Activated T-helper 1 cell treated with anti-CD3 and anti-CD28 coated beads, Interleukin-2, amount 50 U/mL, for 16 hours (primary cell): ENCODE measurements at regions not wholly inside any gene's neighbourhood (a gene's known extent, or its start where the extent isn't known, plus 50 kb on each side); places are given as distances from the start of the nearest gene placed in this dataset.

Experiments used
- DNase-seq, 2 donors: peaks; one replicate each; pipeline ENCODE4 v3.0.0-alpha.2; 2020; ENCODE audit warnings: low read depth in 1 of 2, low spot score in 1 of 2

DNA sequence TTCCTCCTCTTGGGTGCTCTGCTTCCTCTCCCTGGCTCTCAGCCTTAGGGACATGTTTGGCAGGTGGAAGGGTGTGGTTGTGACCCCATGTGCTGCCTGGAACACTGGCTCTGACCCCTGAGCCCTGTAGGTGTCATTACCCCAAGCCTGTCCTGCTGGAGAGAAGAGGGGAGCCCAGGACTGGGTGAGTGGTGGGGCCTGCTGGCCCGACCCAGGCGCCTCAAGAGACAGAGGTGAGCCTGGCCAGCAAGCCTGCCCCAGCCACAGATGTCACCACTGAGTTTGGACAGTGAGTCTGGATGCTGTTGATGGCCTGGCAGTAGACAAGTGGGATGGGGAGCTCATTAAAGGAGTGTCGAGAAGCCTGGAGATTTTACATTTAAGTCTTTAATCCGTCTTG lies 1112.2 kb downstream of the BRD1 start:
- no peak for DNase-seq

DNA sequence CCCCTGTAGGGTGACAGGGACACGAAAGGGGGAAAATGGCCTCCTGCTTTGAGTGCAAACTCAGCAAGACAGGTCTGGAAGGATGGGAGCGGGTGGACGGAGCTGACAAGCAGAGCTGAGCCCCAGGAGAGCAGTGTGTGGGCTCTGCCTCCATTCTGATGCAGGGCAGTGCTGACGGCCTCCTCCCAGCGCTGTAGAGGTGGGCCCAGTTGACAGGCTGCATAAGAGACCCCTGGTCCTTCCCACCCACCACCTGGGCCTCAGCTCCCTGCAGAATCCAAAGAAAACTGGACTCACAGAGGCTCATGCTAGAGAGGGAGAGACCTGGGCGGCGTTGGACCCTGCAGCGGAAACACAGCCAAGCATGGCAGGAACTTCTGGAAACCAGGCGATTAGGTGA lies 1113.4 kb downstream of the BRD1 start:
- DNase-seq, result no peak

DNA sequence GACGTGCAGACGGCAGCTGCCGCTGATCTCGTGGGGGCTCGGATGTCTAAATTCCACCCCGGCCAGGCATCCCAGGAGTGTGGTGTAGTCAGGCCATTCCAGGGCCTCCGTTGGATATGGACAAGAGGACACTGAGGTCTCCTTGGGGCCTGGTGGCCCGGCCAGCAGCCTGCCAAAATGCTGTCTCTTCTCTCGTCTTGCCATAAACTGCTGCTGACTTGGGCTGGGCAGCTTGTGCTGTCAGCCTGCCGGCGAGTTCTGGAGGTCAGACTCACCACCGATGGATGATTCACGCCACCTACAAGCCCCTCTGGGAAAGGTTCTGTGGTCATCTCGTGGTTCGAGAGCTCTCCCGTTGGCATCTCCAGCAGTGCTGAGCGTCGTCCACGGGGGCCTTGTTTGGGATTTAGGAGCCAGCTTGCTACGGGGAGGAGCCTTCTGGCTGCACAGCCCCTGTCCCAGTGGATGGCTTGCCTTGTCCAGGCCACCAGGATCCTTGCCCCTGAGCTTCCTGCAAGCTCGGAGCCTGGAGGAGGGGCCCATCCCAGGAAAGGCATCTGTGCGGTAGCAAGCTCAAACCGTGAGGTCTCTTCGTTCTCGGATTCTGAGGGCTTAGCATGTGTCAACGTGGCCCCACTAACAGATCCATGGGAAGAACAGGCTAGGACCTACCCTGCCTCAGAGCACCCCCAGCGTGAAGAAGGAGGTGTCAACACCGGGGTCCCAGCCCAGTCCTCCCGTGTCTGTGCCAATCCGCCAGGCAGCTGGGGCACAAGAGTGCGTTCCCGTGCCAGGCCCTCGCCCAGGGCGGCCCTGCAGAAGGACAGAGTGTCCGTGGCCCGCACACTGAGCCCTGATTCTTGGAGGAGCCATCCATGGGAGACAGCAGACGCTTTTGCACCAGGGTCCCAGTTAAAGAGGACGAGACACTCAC lies 1114.1 kb downstream of the BRD1 start:
- no peak for DNase-seq

DNA sequence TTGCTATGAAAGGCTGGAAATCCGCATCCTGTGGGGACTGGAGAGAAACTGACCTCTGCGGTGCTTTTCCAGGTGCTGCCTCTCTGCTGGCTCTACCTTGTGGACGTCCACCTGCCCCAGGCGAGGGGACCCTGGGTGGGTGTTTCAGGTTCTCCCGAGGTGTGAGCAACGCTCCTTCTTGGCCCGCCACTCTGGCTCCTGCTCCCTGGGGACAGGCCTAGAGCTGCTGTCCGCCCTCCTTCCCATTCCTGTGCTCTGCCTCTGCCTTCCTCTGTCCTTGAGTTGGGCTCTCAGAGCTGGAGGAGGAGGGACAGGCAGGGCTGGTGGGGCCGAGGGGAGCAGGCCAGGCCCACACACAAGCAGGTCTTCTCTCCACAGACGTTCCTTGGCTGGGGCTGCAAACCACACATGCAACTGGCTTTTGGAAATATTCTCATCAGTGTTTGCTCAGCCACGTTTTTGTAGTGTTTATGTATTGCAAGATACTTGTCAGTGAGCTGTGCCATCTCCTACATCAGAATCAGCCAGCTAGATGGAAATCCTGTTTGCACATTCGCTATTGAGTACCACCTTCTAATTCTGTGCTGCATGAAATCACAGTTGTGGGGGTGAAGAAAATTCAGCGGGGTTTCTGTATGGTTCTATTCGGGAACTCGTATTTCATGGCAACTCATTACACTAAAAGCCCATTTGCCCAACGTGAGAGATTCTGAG lies 1115.0 kb downstream of the BRD1 start:
- no peak for DNase-seq

DNA sequence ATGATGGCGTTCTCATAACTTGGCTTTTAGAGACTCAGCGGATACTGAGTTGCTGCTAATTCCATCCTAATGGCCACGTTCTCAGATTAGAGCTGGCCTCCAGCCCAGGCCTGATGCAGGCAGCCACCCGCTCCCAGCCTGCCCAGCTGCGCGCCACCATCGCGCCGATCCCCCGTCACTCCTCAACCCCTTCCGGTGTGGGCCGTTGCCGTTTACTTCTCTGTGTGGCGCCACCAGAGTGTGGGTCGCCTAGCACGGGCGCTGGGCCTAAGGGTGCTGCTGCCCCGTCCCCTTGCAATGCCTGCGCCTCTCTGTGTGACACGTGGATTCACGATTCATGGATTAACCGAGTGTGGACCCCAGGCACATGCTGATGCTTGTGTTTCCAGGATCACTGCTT lies 1116.0 kb downstream of the BRD1 start:
- no peak for DNase-seq

DNA sequence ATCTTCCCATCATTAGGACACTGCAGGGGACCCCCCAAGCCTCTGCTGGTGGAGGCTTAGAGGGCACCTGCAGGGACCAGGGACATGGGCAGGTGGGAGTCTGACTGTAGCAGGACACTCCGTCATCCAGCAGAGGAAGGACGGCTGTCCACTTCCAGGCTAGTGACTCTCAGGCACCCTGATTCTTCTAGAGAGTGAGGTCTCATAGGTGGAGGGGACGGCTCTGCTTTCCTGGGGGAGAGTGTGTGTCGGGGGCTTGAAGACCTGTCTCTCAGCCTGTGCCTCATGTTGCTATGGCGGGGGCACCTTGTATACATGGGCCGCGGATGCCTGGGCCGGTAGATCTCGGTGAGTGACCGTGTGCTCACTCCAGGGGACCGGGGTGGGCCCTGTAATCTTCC lies 1116.6 kb downstream of the BRD1 start:
- DNase-seq, result no peak

DNA sequence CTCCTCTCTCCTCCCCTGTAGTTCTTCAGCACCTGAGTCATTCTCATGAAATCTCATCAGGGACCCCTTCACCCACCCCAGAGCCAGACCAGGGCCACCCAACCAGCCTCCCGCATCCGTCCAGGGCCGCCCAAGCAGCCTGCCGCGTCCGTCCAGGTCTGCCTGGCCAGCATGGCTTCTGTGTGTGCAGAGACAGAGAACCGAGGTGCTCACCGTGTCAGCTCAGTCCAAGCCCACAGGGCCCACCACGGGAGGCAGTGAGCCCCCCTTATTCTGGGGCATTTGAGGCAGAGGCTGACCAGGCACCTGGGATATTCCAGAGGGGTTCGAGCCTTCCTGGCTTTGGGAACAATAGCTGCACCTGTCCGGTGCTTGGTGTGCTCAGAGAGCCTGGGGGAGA lies 1117.3 kb downstream of the BRD1 start:
- DNase-seq, result no peak

DNA sequence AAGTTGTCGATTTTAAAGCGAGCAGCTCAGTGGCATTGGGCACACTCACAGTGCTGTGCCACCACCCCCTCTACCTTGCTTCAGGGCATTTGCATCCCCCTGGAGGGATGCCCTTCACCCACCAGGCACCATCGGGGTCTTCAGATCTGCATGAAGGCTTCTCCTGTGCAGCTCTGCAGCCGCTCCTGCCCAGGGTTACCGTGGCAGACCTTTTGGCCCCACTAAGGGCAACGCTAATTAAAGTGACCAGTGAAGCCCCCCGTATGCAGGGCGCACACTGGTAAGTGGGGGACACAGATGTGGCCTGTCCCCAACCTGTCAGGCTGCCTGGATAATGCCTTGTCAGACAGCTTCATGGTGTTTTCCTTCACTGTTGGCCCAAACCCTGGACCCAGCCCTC lies 1117.7 kb downstream of the BRD1 start:
- no peak for DNase-seq

DNA sequence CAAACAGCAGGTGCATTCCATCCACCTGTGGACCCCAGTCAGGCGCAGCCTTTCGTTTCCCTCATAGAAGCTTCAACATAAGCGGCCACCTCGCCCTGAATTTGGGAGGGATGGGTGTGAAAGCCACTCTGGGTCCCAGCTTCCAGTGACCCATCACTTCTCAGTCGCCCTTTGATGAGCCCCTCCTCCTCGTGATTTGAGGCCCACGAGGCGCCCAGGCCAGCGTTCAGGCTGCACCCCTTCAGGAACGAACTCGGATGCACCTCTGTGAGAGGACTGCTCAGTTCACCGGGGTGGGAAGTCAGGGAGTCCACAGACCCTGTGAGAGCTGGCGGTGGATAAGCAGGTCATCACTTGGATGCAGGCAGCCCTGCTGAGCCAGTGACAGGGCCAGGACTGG lies 1118.2 kb downstream of the BRD1 start:
- DNase-seq, result no peak

DNA sequence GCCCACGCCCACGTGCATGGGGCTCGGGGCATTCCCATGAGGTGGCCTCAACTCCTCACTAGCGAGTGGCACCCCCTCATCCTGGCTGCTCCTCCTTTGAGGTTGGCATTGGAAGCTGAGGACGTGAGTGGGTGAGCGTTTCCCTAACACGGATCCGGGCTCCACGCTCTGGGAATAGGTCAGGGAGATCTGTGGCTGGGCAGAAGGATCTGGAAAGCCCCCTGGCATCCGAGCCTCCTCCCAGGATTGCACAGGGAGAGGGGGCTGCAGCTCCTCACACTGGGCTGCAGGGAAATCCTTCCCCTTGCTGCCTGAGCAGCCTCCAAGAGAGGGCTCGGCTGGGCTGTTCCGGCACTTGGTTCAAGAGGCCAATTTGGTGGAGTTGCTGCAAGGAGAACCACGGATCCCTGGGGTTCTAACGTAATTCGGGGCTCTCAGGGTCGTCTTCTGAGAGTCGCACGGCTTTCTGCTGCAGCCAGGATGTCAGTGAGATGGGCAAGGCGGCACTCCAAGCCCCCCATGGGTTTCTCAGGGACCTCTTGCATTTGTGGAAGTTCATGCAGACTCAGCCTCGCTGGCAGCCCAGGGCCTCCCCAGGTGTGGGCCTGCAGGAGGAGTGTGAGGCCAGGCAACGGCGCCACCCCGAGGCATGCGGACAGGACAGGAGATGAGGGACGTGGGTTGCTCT lies 1119.0 kb downstream of the BRD1 start:
- DNase-seq, result no peak

DNA sequence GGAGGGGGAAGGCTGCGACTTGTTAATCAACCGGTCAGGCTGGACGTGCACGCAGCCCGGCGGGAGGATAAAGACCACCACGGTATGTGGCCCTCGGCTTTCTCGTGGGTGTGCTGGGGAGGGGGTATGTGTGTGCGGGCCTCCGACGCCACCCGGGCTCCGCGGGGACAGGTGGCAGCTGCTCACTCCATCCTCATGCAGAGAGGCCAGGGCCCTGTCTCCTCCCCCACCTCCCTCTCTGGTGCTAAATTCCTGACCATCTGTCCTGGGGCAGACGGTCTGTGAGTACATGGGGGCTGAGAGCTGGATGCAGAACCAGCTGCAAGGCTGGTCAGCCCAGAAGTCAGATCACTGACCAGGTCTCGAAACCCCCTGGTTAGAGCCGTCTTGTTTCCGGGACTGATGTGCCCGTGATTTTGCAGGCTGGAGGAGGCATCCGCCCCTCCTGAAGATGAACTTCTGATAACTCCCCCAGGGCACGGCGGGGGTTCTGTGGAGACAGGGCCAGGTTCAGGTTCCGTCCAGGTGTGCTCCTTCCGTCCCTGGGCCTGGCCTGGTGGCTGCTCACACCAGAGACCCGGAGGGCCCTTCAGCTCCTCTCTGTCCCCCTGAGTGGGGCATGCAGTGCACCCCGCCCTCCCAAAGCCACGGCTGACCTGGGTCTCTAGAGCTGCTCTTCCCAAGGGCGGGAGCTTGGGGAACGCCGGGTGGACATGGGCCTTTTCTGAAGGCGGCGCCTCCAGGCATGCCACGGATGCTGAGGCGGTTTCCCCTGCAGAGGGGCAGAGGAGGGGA lies 1119.7 kb downstream of the BRD1 start:
- no peak for DNase-seq

DNA sequence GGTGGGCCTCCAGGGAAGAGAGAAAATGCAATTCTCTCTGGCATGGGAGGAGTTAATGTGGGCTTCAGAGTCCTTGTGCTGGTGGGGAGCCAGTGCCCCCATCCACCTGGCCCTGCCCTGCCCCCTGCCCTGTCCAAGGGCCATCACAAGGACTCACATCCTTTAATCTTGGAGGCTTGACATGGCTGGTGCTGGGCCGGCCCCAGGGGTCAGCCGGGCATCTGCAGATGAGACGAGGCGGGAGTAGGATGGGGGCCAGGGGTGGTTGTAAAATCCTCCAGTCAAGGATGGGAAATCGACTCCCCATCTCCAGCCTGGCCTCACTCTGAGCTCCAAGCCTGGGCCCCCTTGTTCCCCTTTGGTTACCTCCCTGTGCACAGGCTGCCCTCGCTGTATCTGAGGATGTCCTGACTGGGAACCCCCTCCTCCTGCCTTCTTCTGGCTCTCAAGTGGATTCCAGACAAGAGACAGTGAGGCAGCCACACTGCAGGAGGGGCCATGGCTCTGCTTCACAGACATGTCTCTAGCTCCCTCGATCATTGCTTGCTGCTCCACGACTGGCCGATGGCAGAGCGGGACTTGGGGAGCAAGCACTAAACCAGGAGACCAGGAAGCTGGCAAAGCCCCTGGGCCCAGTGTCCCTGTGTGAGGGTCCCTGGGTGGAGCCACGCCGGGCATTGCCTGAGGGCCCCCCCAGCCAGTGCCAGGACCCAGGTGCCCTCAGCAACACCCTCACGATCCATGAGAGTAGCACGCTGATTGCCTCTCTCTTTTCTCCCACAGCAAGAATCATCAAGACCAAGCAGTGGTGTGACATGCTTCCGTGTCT lies 1120.5 kb downstream of the BRD1 start:
- DNase-seq, result no peak

DNA sequence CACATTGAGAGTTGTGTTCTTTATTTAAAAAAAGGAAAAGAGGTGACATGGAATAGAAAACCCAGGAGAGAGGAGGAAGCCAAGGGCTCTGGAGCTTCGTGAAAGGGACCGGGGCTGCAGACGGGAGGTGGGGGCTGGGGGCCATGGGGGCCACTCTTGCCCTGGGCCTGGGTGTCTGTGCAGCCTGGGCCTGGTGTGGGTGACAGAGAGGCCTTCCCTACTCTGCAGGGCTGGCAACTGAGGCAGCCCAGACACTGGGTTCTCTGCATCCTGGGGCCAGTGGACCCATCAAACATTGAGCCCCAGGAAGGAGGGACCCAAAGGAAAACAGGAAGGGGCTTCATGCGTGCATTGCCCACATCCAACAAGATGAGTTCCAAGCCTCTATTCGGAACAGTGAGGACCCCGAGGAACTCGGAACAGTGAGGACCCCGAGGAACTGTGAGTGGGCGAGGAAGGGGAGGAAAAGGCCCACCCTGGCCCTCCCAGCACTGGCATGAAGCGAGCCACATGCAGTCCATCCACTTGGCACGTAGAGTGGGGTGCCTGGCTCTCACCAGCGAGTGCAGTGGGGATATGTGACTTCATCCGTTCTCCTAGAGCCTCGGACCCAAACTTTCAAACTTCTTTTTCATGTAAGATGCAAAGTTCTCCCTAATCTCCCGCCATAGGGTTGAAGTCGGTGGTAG lies 1121.6 kb downstream of the BRD1 start:
- DNase-seq, result no peak

DNA sequence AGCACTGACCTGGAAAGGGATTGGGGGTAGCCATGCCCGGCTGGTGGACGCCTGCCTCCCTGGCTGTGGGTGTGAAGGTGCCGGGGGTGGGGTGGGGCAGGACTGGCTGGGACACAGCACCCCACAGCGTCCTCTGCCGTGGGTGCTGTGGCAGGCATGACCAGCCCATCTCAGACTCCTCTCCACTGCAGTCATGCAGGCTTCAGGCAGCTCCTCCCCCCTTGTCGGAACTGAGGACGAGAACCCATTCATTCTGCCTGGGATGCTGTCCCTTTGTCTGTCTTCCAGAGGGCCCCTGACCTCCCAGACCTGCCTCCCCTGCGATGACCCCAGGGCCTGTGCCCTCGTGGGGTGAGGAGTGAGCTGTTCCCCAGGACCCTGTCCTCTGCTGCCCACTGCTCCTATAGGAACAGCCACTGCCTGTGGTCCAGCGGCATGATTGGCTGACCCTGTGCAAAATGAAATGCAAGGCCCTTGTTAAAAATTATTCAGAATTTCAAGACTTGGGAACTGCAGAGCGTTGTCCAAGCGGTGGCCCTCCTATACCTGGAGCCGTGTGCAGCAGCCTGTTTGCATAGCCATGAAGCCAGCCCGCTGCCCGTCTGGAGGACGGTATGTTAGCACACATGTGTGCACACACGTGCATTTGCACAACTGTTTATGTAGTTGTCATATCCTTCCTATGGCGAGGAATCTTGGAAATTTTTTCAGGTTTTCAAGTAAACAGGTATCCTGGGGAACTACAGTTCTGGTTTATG lies 1122.3 kb downstream of the BRD1 start:
- DNase-seq, result no peak

DNA sequence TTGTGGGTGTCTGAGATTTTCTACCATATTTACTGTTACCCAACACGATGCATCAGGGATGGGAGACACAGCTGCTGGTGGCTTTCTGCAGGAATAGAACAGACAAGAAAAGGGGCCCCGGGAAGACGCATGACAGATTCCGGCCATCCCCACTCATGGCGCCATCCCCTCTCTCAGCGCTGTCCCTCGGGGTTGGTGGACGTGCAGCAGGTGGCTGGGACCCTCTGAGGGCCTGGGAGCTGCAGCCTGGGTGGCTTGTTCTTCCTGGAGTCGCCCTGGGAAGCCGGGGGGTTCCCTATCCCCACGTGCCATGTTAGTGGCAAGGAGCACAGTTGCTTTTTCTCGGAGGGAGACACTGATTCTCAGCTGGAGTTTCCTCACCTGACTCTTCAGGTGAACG lies 1123.3 kb downstream of the BRD1 start:
- no peak for DNase-seq

DNA sequence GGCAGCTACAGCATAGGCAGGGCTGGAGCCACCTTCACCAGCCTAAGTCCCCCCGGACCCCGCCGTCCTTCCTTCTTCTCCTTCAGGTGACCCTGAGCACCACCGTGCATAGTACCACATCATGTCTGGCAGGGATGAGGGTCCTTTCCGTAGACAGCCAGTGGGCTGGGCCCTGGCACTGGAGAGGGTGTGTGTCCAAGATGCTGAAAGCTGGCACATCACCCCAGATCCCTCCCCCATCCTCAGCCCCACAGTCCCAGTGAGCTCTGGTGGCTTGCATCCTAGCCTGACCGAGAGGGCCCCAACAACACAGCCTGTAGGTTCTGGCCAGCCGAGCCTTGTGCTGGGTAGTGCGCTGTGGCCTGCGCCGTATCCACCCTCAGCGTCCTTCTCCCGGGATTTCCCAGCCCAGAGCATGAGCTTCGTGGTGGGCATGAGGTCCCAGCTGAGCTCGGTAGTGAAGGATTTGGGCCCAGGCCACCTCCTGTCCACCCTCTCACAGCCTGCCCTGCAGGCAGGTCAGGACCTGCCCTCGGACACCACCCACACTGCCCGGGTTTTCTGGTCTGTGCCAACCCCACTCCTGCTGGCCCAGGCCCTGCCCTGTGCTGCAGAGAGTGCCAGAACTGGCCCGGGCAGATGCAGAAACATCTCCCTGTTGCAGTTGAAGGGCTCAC lies 1124.3 kb downstream of the BRD1 start:
- DNase-seq, result no peak

DNA sequence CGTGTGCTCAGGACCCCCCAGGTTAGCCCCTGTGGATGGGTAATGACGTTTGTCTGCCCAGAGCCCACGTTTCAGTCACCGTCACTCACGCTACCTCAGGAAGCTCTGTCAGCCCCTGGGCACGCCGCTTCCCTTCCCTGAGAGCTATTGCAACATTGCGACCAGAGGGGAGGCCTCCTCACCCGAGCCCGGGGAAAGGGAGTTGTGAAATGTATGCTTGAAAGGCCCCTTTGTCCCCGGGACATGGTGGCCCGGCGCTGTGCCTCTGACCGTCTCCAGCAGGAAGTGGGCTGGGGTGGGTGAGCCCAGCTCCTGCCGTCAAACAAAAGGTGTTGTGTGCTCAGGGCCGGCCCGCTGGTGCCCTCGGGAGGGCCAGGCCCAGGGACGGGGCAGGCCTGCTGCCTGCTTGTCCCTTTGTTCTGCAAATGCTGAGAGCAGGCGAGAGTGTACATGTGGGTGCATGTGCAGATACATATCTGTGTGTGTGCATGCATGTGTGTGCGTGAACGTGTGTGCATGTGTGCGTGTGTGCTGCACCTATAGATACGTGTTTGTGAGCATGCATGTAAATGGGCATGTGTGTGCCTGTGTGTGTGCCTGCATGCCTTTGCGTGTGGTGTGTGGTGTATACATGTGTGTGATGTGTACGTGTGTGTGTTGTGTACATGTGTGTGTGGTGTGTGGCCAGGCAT lies 1125.0 kb downstream of the BRD1 start:
- no peak for DNase-seq
